GM12864 (cell line): ENCODE measurements at regions not wholly inside any gene's neighbourhood (a gene's known extent, or its start where the extent isn't known, plus 50 kb on each side); places are given as distances from the start of the nearest gene placed in this dataset.

Source experiments
- DNase-seq: peaks from one replicate; pipeline ENCODE4 v3.0.0-alpha.2; 2011; ENCODE audit warnings: low read depth
- H3K4me3 ChIP-seq: 2 replicates; pipeline ENCODE4 v1.5.1; 2011; ENCODE audit warnings: mild to moderate bottlenecking, low read depth, low read length, control low read depth
- CTCF ChIP-seq: IDR thresholded peaks from 2 replicates; pipeline ENCODE4 v1.5.1; 2011; ENCODE audit warnings: low read depth, mild to moderate bottlenecking, moderate library complexity, low read length, control low read depth, inconsistent platforms; ENCODE audit errors: missing control alignments

- no peak for TF ChIP-seq CTCF
- H3K4me3 ChIP-seq: no peak overlapping the region
- no peak for DNase-seq
These were observed 296.1 kb upstream of the LDB2 start for GRCh38 chr4:17194586-17194985.

- DNase-seq: no peak
- TF ChIP-seq CTCF: no peak
- H3K4me3 ChIP-seq: no peak overlapping the region
These were observed 291.3 kb upstream of the LDB2 start for GRCh38 chr4:17189759-17190158.

- no peak for TF ChIP-seq CTCF
- no peak overlapping the region for H3K4me3 ChIP-seq
- no peak for DNase-seq
These were observed 290.9 kb upstream of the LDB2 start for GRCh38 chr4:17189401-17189720.

GRCh38 chr4:17188547-17189400 lies 290.3 kb upstream of the LDB2 start:
- no peak for DNase-seq
- no peak overlapping the region for H3K4me3 ChIP-seq
- no peak for TF ChIP-seq CTCF

- no peak for TF ChIP-seq CTCF
- H3K4me3 ChIP-seq: no peak overlapping the region
- no peak for DNase-seq
These were observed 289.7 kb upstream of the LDB2 start for GRCh38 chr4:17188125-17188524.

- no peak overlapping the region for H3K4me3 ChIP-seq
- TF ChIP-seq CTCF: no peak
- DNase-seq: no peak
These were observed 288.6 kb upstream of the LDB2 start for GRCh38 chr4:17187003-17187402.

GRCh38 chr4:17182888-17183287 lies 284.4 kb upstream of the LDB2 start:
- DNase-seq: no peak
- TF ChIP-seq CTCF: no peak
- H3K4me3 ChIP-seq: no peak overlapping the region
